HEK293 (cell line): ENCODE measurements at regions not wholly inside any gene's neighbourhood (a gene's known extent, or its start where the extent isn't known, plus 50 kb on each side); places are given as distances from the start of the nearest gene placed in this dataset.

Source experiments
- CTCF ChIA-PET: fragments of 350-600 bp; formaldehyde crosslinking; extraction: SDS; loops from one replicate; lab custom pipeline; 2021; ENCODE audit warnings: antibody characterized with exemption; lab: Yijun Ruan, JAX
- POLR2A ChIA-PET: fragments of 300-600 bp; formaldehyde crosslinking; extraction: SDS; loops from one replicate; lab custom pipeline; 2020; ENCODE audit warnings: antibody characterized with exemption, inconsistent platforms; lab: Yijun Ruan, JAX
- H3K27ac ChIP-seq: fragments of 200-500 bp; sonication (Bioruptor generic); 2 replicates; pipeline ENCODE4 v1.5.1; 2014; ENCODE audit warnings: low read depth, low read length, control low read depth, inconsistent platforms; ENCODE audit errors: extremely low read depth
- H3K36me3 ChIP-seq, 2 experiments: fragments of 200-500 bp in 1 of 2; sonication (Bioruptor generic) in 1 of 2; 1 replicate in 1 of 2; 2 replicates in 1 of 2; pipeline ENCODE4 v1.5.1; 2014 to 2017; ENCODE audit warnings: inconsistent platforms in 2 of 2, low read length in 2 of 2; ENCODE audit not compliant: control insufficient read depth in 2 of 2, insufficient read depth in 1 of 2
- H3K4me1 ChIP-seq: fragments of 200-500 bp; sonication (Bioruptor generic); 2 replicates; pipeline ENCODE4 v1.5.1; 2014; ENCODE audit warnings: mild to moderate bottlenecking, low read length, inconsistent platforms; ENCODE audit not compliant: control insufficient read depth, insufficient read depth
- H3K4me3 ChIP-seq: 2 replicates; pipeline ENCODE4 v1.5.1; 2011; ENCODE audit warnings: low read depth, mild to moderate bottlenecking, control low read depth, low read length, moderate library complexity
- H3K9me3 ChIP-seq: fragments of 200-500 bp; sonication (Bioruptor generic); 2 replicates; pipeline ENCODE4 v1.5.1; 2014; ENCODE audit warnings: low read depth, low read length, inconsistent platforms; ENCODE audit not compliant: control insufficient read depth, insufficient read depth
- EGR2 ChIP-seq: fragments of 450-650 bp; formaldehyde crosslinking; IDR thresholded peaks from 2 replicates; pipeline ENCODE4 v1.5.1; 2016; ENCODE audit warnings: low read depth, missing biosample characterization, missing genetic modification characterization
- HOXD13 ChIP-seq: sonication (generic); formaldehyde crosslinking; IDR thresholded peaks from 2 replicates; pipeline ENCODE4 v1.8.0; 2022; ENCODE audit warnings: missing genetic modification reagents, borderline replicate concordance
- ZFP69B ChIP-seq: fragments of 450-650 bp; formaldehyde crosslinking; IDR thresholded peaks from 2 replicates; pipeline ENCODE4 v1.5.1; 2016; ENCODE audit warnings: missing biosample characterization, missing genetic modification characterization
- ZNF266 ChIP-seq: fragments of 450-650 bp; formaldehyde crosslinking; IDR thresholded peaks from 2 replicates; pipeline ENCODE4 v1.5.1; 2016; ENCODE audit warnings: missing biosample characterization, missing genetic modification characterization, low read depth
- ZNF302 ChIP-seq: fragments of 450-650 bp; formaldehyde crosslinking; IDR thresholded peaks from 2 replicates; pipeline ENCODE4 v1.5.1; 2016; ENCODE audit warnings: missing biosample characterization, missing genetic modification characterization, low read depth
- ZNF423 ChIP-seq: fragments of 450-650 bp; formaldehyde crosslinking; IDR thresholded peaks from 2 replicates; pipeline ENCODE4 v1.5.1; 2016; ENCODE audit warnings: missing biosample characterization, missing genetic modification characterization
- ZNF571 ChIP-seq: fragments of 450-650 bp; formaldehyde crosslinking; IDR thresholded peaks from 2 replicates; pipeline ENCODE4 v1.5.0; 2017; ENCODE audit warnings: missing biosample characterization, missing genetic modification characterization
- ZNF623 ChIP-seq: fragments of 450-650 bp; formaldehyde crosslinking; IDR thresholded peaks from 2 replicates; pipeline ENCODE4 v1.5.1; 2016; ENCODE audit warnings: missing biosample characterization, missing genetic modification characterization
- TF ChIP-seq, protein P1 (sequence below): fragments of 450-650 bp; formaldehyde crosslinking; conservative IDR thresholded peaks from 2 replicates; pipeline ENCODE4 v1.5.1; 2016; ENCODE audit warnings: low read depth, missing biosample characterization, missing genetic modification characterization
- TF ChIP-seq, protein P2 (sequence below): fragments of 450-650 bp; formaldehyde crosslinking; IDR thresholded peaks from 2 replicates; pipeline ENCODE4 v1.5.1; 2017; ENCODE audit warnings: missing biosample characterization, missing genetic modification characterization
- TF ChIP-seq, protein P3 (sequence below): fragments of 450-650 bp; formaldehyde crosslinking; IDR thresholded peaks from 2 replicates; pipeline ENCODE4 v1.5.1; 2016; ENCODE audit warnings: missing biosample characterization, missing genetic modification characterization, borderline replicate concordance
- TF ChIP-seq, protein P4 (sequence below): fragments of 450-650 bp; formaldehyde crosslinking; IDR thresholded peaks from 2 replicates; pipeline ENCODE4 v1.5.1; 2016; ENCODE audit warnings: missing biosample characterization, missing genetic modification characterization
- TF ChIP-seq, protein P5 (sequence below): fragments of 450-650 bp; formaldehyde crosslinking; IDR thresholded peaks from 2 replicates; pipeline ENCODE4 v1.5.1; 2016; ENCODE audit warnings: missing biosample characterization, missing genetic modification characterization
- TF ChIP-seq, protein P6 (sequence below): fragments of 450-650 bp; formaldehyde crosslinking; IDR thresholded peaks from 2 replicates; pipeline ENCODE4 v1.5.1; 2016; ENCODE audit warnings: missing biosample characterization, missing genetic modification characterization, borderline replicate concordance

DNA sequence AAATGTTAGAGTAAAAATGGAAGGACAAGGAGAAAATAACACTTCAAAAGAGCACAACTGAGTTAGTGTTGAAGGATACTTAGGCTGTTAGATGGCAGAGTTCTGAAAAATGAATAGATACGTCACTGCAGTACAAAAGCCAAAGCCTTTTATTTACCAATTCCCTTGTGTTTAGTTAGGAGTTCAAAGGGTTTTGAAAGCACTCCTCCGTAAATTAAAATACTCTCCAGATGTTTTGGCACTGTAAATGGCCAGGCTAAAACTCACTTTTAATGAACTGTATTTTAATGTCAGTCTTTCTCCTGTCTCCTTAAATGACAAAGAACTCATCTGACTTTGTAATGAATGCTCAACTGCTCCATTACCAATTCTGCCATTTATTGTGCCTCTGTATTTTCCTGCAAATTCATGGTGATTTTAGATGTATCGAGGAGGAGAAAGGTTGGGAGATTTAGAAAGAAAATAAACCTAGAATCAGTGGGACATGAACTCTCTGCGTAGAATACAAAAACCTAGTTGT, 1727.2 kb downstream of the MAT2B start:
- H3K36me3 ChIP-seq = no peaks in the 10 kb centered on the region
- TF ChIP-seq, protein P1, sequence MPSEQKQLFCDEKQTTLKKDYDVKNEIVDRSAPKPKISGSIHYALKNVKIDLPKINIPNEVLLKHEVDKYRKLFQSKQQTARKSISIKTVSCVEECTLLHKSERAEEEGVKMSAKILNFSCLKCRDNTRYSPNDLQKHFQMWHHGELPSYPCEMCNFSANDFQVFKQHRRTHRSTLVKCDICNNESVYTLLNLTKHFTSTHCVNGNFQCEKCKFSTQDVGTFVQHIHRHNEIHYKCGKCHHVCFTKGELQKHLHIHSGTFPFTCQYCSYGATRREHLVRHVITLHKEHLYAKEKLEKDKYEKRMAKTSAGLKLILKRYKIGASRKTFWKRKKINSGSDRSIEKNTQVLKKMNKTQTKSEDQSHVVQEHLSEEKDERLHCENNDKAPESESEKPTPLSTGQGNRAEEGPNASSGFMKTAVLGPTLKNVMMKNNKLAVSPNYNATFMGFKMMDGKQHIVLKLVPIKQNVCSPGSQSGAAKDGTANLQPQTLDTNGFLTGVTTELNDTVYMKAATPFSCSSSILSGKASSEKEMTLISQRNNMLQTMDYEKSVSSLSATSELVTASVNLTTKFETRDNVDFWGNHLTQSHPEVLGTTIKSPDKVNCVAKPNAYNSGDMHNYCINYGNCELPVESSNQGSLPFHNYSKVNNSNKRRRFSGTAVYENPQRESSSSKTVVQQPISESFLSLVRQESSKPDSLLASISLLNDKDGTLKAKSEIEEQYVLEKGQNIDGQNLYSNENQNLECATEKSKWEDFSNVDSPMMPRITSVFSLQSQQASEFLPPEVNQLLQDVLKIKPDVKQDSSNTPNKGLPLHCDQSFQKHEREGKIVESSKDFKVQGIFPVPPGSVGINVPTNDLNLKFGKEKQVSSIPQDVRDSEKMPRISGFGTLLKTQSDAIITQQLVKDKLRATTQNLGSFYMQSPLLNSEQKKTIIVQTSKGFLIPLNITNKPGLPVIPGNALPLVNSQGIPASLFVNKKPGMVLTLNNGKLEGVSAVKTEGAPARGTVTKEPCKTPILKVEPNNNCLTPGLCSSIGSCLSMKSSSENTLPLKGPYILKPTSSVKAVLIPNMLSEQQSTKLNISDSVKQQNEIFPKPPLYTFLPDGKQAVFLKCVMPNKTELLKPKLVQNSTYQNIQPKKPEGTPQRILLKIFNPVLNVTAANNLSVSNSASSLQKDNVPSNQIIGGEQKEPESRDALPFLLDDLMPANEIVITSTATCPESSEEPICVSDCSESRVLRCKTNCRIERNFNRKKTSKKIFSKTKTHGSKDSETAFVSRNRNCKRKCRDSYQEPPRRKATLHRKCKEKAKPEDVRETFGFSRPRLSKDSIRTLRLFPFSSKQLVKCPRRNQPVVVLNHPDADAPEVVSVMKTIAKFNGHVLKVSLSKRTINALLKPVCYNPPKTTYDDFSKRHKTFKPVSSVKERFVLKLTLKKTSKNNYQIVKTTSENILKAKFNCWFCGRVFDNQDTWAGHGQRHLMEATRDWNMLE (tag by site-specific recombination) = no peak
- TF ChIP-seq, protein P2, sequence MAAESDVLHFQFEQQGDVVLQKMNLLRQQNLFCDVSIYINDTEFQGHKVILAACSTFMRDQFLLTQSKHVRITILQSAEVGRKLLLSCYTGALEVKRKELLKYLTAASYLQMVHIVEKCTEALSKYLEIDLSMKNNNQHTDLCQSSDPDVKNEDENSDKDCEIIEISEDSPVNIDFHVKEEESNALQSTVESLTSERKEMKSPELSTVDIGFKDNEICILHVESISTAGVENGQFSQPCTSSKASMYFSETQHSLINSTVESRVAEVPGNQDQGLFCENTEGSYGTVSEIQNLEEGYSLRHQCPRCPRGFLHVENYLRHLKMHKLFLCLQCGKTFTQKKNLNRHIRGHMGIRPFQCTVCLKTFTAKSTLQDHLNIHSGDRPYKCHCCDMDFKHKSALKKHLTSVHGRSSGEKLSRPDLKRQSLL = no peak
- no peak for TF ChIP-seq ZNF302 (tag by site-specific recombination)
- TF ChIP-seq ZNF623 (tag by site-specific recombination) = no peak
- TF ChIP-seq ZNF423 = no peak
- no peak for TF ChIP-seq ZNF266
- TF ChIP-seq, protein P3, sequence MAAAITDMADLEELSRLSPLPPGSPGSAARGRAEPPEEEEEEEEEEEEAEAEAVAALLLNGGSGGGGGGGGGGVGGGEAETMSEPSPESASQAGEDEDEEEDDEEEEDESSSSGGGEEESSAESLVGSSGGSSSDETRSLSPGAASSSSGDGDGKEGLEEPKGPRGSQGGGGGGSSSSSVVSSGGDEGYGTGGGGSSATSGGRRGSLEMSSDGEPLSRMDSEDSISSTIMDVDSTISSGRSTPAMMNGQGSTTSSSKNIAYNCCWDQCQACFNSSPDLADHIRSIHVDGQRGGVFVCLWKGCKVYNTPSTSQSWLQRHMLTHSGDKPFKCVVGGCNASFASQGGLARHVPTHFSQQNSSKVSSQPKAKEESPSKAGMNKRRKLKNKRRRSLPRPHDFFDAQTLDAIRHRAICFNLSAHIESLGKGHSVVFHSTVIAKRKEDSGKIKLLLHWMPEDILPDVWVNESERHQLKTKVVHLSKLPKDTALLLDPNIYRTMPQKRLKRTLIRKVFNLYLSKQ (tag by site-specific recombination) = no peak
- no peak for TF ChIP-seq EGR2 (tag by site-specific recombination)
- TF ChIP-seq, all 188 proteins: peak for 0
- no peak overlapping the region for H3K4me3 ChIP-seq
- POLR2A ChIA-PET = no interaction called here
- H3K4me1 ChIP-seq = no peaks in the 10 kb centered on the region
- CTCF ChIA-PET = interaction anchor here (0.7 kb wide), 1 partner anchor 268 kb away, joined by 6 read pairs; no protein-coding TSS in a partner anchor
- no peaks in the 10 kb centered on the region for H3K9me3 ChIP-seq
- no peak overlapping the region for H3K27ac ChIP-seq

DNA sequence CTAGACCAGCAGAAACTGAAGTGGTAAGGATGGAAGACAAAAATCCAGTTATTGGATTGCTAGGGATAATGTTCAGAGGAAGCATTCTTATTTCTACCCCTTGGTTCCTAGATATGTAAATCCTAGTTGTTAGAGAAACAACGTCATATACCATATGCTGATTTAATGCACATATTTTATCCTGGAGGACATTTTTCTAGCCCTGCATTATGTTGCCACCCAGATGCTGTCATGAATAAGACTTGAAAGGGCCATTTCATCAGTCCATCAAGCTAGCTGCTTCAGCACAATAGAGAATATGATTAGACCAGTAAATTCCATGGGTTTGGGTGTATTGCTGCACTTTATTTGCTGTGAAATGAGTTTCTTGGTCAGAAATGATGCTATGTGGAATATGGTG, 1736.4 kb downstream of the MAT2B start:
- Histone ChIP-seq H3K4me3 (no peak overlapping the region), H3K36me3 (no peaks in the 10 kb centered on the region), H3K27ac (no peak overlapping the region), H3K9me3 (no peaks in the 10 kb centered on the region), H3K4me1 (no peaks in the 10 kb centered on the region)
- POLR2A ChIA-PET = no interaction called here
- CTCF ChIA-PET = interaction anchor here (0.9 kb wide), 1 partner anchor 14 kb away, joined by 3 read pairs; no protein-coding TSS in a partner anchor
- TF ChIP-seq, protein P4, sequence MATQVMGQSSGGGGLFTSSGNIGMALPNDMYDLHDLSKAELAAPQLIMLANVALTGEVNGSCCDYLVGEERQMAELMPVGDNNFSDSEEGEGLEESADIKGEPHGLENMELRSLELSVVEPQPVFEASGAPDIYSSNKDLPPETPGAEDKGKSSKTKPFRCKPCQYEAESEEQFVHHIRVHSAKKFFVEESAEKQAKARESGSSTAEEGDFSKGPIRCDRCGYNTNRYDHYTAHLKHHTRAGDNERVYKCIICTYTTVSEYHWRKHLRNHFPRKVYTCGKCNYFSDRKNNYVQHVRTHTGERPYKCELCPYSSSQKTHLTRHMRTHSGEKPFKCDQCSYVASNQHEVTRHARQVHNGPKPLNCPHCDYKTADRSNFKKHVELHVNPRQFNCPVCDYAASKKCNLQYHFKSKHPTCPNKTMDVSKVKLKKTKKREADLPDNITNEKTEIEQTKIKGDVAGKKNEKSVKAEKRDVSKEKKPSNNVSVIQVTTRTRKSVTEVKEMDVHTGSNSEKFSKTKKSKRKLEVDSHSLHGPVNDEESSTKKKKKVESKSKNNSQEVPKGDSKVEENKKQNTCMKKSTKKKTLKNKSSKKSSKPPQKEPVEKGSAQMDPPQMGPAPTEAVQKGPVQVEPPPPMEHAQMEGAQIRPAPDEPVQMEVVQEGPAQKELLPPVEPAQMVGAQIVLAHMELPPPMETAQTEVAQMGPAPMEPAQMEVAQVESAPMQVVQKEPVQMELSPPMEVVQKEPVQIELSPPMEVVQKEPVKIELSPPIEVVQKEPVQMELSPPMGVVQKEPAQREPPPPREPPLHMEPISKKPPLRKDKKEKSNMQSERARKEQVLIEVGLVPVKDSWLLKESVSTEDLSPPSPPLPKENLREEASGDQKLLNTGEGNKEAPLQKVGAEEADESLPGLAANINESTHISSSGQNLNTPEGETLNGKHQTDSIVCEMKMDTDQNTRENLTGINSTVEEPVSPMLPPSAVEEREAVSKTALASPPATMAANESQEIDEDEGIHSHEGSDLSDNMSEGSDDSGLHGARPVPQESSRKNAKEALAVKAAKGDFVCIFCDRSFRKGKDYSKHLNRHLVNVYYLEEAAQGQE (tag by site-specific recombination) = no peak
- no peak for TF ChIP-seq ZNF571 (tag by site-specific recombination)
- TF ChIP-seq, protein P5, sequence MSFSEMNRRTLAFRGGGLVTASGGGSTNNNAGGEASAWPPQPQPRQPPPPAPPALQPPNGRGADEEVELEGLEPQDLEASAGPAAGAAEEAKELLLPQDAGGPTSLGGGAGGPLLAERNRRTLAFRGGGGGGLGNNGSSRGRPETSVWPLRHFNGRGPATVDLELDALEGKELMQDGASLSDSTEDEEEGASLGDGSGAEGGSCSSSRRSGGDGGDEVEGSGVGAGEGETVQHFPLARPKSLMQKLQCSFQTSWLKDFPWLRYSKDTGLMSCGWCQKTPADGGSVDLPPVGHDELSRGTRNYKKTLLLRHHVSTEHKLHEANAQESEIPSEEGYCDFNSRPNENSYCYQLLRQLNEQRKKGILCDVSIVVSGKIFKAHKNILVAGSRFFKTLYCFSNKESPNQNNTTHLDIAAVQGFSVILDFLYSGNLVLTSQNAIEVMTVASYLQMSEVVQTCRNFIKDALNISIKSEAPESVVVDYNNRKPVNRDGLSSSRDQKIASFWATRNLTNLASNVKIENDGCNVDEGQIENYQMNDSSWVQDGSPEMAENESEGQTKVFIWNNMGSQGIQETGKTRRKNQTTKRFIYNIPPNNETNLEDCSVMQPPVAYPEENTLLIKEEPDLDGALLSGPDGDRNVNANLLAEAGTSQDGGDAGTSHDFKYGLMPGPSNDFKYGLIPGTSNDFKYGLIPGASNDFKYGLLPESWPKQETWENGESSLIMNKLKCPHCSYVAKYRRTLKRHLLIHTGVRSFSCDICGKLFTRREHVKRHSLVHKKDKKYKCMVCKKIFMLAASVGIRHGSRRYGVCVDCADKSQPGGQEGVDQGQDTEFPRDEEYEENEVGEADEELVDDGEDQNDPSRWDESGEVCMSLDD (tag by site-specific recombination) = no peak
- TF ChIP-seq, protein P6, sequence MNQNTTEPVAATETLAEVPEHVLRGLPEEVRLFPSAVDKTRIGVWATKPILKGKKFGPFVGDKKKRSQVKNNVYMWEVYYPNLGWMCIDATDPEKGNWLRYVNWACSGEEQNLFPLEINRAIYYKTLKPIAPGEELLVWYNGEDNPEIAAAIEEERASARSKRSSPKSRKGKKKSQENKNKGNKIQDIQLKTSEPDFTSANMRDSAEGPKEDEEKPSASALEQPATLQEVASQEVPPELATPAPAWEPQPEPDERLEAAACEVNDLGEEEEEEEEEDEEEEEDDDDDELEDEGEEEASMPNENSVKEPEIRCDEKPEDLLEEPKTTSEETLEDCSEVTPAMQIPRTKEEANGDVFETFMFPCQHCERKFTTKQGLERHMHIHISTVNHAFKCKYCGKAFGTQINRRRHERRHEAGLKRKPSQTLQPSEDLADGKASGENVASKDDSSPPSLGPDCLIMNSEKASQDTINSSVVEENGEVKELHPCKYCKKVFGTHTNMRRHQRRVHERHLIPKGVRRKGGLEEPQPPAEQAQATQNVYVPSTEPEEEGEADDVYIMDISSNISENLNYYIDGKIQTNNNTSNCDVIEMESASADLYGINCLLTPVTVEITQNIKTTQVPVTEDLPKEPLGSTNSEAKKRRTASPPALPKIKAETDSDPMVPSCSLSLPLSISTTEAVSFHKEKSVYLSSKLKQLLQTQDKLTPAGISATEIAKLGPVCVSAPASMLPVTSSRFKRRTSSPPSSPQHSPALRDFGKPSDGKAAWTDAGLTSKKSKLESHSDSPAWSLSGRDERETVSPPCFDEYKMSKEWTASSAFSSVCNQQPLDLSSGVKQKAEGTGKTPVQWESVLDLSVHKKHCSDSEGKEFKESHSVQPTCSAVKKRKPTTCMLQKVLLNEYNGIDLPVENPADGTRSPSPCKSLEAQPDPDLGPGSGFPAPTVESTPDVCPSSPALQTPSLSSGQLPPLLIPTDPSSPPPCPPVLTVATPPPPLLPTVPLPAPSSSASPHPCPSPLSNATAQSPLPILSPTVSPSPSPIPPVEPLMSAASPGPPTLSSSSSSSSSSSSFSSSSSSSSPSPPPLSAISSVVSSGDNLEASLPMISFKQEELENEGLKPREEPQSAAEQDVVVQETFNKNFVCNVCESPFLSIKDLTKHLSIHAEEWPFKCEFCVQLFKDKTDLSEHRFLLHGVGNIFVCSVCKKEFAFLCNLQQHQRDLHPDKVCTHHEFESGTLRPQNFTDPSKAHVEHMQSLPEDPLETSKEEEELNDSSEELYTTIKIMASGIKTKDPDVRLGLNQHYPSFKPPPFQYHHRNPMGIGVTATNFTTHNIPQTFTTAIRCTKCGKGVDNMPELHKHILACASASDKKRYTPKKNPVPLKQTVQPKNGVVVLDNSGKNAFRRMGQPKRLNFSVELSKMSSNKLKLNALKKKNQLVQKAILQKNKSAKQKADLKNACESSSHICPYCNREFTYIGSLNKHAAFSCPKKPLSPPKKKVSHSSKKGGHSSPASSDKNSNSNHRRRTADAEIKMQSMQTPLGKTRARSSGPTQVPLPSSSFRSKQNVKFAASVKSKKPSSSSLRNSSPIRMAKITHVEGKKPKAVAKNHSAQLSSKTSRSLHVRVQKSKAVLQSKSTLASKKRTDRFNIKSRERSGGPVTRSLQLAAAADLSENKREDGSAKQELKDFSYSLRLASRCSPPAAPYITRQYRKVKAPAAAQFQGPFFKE (tag by site-specific recombination) = no peak
- TF ChIP-seq ZFP69B (tag by site-specific recombination) = no peak
- no peak for TF ChIP-seq HOXD13 (CRISPR knock-in tag)
